IMR-90 (cell line): ENCODE measurements at regions not wholly inside any gene's neighbourhood (a gene's known extent, or its start where the extent isn't known, plus 50 kb on each side); places are given as distances from the start of the nearest gene placed in this dataset.

Experiments
- ATAC-seq: fragments of 200-7000 bp; cut with Tn5 transposase; 2 replicates; pipeline ENCODE4 v1.9.1; 2020; ENCODE audit warnings: low read depth, mild to moderate bottlenecking, moderate library complexity
- BruUV-seq: library from RNA; stranded (reverse); fragments of 400-500 nt; replicated peaks from 2 replicates; lab custom pipeline; 2021; lab: Mats Ljungman, UMichigan
- CTCF ChIA-PET: fragments of 300-600 bp; formaldehyde crosslinking; extraction: SDS; loops from one replicate; lab custom pipeline; 2021; ENCODE audit warnings: antibody characterized with exemption; lab: Yijun Ruan, JAX
- POLR2A ChIA-PET: fragments of 300-600 bp; sonication (Branson Sonifier 250); formaldehyde crosslinking; loops from one replicate; lab custom pipeline; 2022; ENCODE audit warnings: antibody characterized with exemption; ENCODE audit not compliant: unreplicated experiment; lab: Charles Lee
- DNase-seq: peaks from one replicate; pipeline ENCODE4 v3.0.0; 2013
- H2AFZ ChIP-seq: replicated peaks from 2 replicates; pipeline ENCODE3; 2013; ENCODE audit warnings: low read length, mild to moderate bottlenecking; ENCODE audit not compliant: poor library complexity
- H2AK5ac ChIP-seq: 2 replicates; pipeline ENCODE4 v1.6.1; 2013; ENCODE audit warnings: low read depth, low read length, inconsistent platforms
- H2AK9ac ChIP-seq: replicated peaks from 2 replicates; pipeline ENCODE3; 2013; ENCODE audit warnings: mild to moderate bottlenecking, low read depth, low read length, moderate library complexity; ENCODE audit not compliant: poor library complexity
- H2BK120ac ChIP-seq: 2 replicates; pipeline ENCODE4 v1.6.1; 2013; ENCODE audit warnings: low read depth, low read length, inconsistent platforms
- H2BK15ac ChIP-seq: 3 replicates; pipeline ENCODE4 v1.6.1; 2013; ENCODE audit warnings: low read depth, low read length, inconsistent platforms
- H2BK20ac ChIP-seq: 2 replicates; pipeline ENCODE4 v1.6.1; 2013; ENCODE audit warnings: low read depth, mild to moderate bottlenecking, inconsistent platforms, low read length, moderate library complexity
- H2BK5ac ChIP-seq: 2 replicates; pipeline ENCODE4 v1.6.1; 2013; ENCODE audit warnings: mild to moderate bottlenecking, low read depth, low read length, inconsistent platforms; ENCODE audit not compliant: poor library complexity, severe bottlenecking
- H3K14ac ChIP-seq: replicated peaks from 2 replicates; pipeline ENCODE4 v1.6.1; 2013; ENCODE audit warnings: low read depth, low read length, inconsistent platforms
- H3K18ac ChIP-seq: 2 replicates; pipeline ENCODE4 v1.6.1; 2013; ENCODE audit warnings: low read depth, low read length, control low read depth
- H3K23ac ChIP-seq: 2 replicates; pipeline ENCODE4 v1.6.1; 2013; ENCODE audit warnings: low read depth, low read length, inconsistent platforms
- H3K27ac ChIP-seq: 2 replicates; pipeline ENCODE4 v1.5.1; 2013; ENCODE audit warnings: mild to moderate bottlenecking, control low read depth, low read length; ENCODE audit not compliant: insufficient read depth
- H3K27me3 ChIP-seq: 2 replicates; pipeline ENCODE4 v1.6.1; 2013; ENCODE audit warnings: low read length; ENCODE audit not compliant: control insufficient read depth, insufficient read depth
- H3K36me3 ChIP-seq: 2 replicates; pipeline ENCODE4 v1.6.1; 2013; ENCODE audit warnings: low read length, mixed read lengths; ENCODE audit not compliant: control insufficient read depth, insufficient read depth
- H3K4ac ChIP-seq: 2 replicates; pipeline ENCODE4 v1.6.1; 2013; ENCODE audit warnings: low read depth, low read length, inconsistent platforms
- H3K4me1 ChIP-seq: 2 replicates; pipeline ENCODE4 v1.6.1; 2013; ENCODE audit warnings: low read length, mixed read lengths; ENCODE audit not compliant: control insufficient read depth, insufficient read depth
- H3K4me2 ChIP-seq: 2 replicates; pipeline ENCODE4 v1.6.1; 2013; ENCODE audit warnings: low read depth, mild to moderate bottlenecking, control low read depth, low read length, moderate library complexity
- H3K4me3 ChIP-seq: 2 replicates; pipeline ENCODE4 v1.5.1; 2013; ENCODE audit warnings: low read depth, mild to moderate bottlenecking, control low read depth, low read length, moderate library complexity; ENCODE audit not compliant: insufficient read depth
- H3K56ac ChIP-seq: 2 replicates; pipeline ENCODE4 v1.6.1; 2013; ENCODE audit warnings: low read length, inconsistent platforms; ENCODE audit not compliant: insufficient read depth; ENCODE audit errors: extremely low read depth
- H3K79me1 ChIP-seq, 2 experiments: 2 replicates each; pipeline ENCODE4 v1.6.1; 2013; ENCODE audit warnings: low read length in 2 of 2, inconsistent platforms in 1 of 2, low read depth in 1 of 2
- H3K9ac ChIP-seq: 2 replicates; pipeline ENCODE4 v1.6.1; 2013; ENCODE audit warnings: low read depth, low read length, control low read depth
- H3K9me1 ChIP-seq: 2 replicates; pipeline ENCODE4 v1.6.1; 2013; ENCODE audit warnings: low read length, inconsistent platforms; ENCODE audit not compliant: insufficient read depth
- H3K9me3 ChIP-seq: 2 replicates; pipeline ENCODE4 v1.6.1; 2013; ENCODE audit warnings: low read length; ENCODE audit not compliant: control insufficient read depth, insufficient read depth
- H4K20me1 ChIP-seq: 2 replicates; pipeline ENCODE4 v1.6.1; 2013; ENCODE audit warnings: low read length, inconsistent platforms; ENCODE audit not compliant: insufficient read depth
- H4K5ac ChIP-seq: 2 replicates; pipeline ENCODE4 v1.6.1; 2013; ENCODE audit warnings: mild to moderate bottlenecking, low read depth, low read length, control low read depth
- H4K8ac ChIP-seq, 2 experiments: 2 replicates each; pipeline ENCODE4 v1.6.1; 2013; ENCODE audit warnings: low read depth in 2 of 2, low read length in 2 of 2, control low read depth in 1 of 2, inconsistent platforms in 1 of 2
- H4K91ac ChIP-seq: 2 replicates; pipeline ENCODE4 v1.6.1; 2013; ENCODE audit warnings: low read depth, low read length, inconsistent platforms; ENCODE audit not compliant: insufficient read depth
- BHLHE40 ChIP-seq: fragments of 150-350 bp; IDR thresholded peaks from 2 replicates; pipeline ENCODE4 v1.6.1; 2016; ENCODE audit warnings: mild to moderate bottlenecking, low read depth, low read length
- CEBPB ChIP-seq: IDR thresholded peaks from 2 replicates; pipeline ENCODE4 v1.6.1; 2012; ENCODE audit warnings: low read depth, low read length, improper control_type of control experiment
- CHD1 ChIP-seq: IDR thresholded peaks from 2 replicates; pipeline ENCODE4 v1.6.1; 2012; ENCODE audit warnings: low read depth, low read length, improper control_type of control experiment
- FOS ChIP-seq: fragments of 150-350 bp; IDR thresholded peaks from 2 replicates; pipeline ENCODE4 v1.6.1; 2016; ENCODE audit warnings: low read depth, low read length
- MAFK ChIP-seq: IDR thresholded peaks from 2 replicates; pipeline ENCODE4 v1.6.1; 2012; ENCODE audit warnings: low read depth, low read length, improper control_type of control experiment
- MAZ ChIP-seq: IDR thresholded peaks from 2 replicates; pipeline ENCODE4 v1.6.1; 2012; ENCODE audit warnings: low read depth, mild to moderate bottlenecking, low read length, improper control_type of control experiment, moderate library complexity, borderline replicate concordance
- MXI1 ChIP-seq: IDR thresholded peaks from 2 replicates; pipeline ENCODE4 v1.6.1; 2012; ENCODE audit warnings: low read depth, mild to moderate bottlenecking, low read length, moderate library complexity, borderline replicate concordance
- NFE2L2 ChIP-seq: fragments of 150-350 bp; IDR thresholded peaks from 2 replicates; pipeline ENCODE4 v1.6.1; 2016; ENCODE audit warnings: low read depth, mild to moderate bottlenecking, low read length
- POLR2A ChIP-seq: IDR thresholded peaks from 2 replicates; pipeline ENCODE4 v1.6.1; 2012; ENCODE audit warnings: mild to moderate bottlenecking, low read depth, low read length
- RAD21 ChIP-seq: IDR thresholded peaks from 2 replicates; pipeline ENCODE4 v1.6.1; 2012; ENCODE audit warnings: low read length, improper control_type of control experiment
- RCOR1 ChIP-seq: IDR thresholded peaks from 2 replicates; pipeline ENCODE4 v1.6.1; 2012; ENCODE audit warnings: mild to moderate bottlenecking, low read length, improper control_type of control experiment; ENCODE audit not compliant: insufficient replicate concordance
- RFX5 ChIP-seq: IDR thresholded peaks from 2 replicates; pipeline ENCODE4 v1.8.0; 2012; ENCODE audit warnings: low read depth, mild to moderate bottlenecking, low read length, moderate library complexity
- SMC3 ChIP-seq: fragments of 150-350 bp; IDR thresholded peaks from 2 replicates; pipeline ENCODE4 v1.6.1; 2016; ENCODE audit warnings: low read depth, mild to moderate bottlenecking, antibody characterized with exemption, low read length, moderate library complexity
- WGBS, 2 experiments: methylation state at CpG; one replicate each; pipeline versions ENCODE4 v1.1.5 to v1.1.7; 2013; ENCODE audit warnings: missing lambda C conversion rate in 2 of 2; ENCODE audit not compliant: insufficient read length in 1 of 2; ENCODE audit errors: extremely low coverage in 2 of 2; 5-methylcytosine and 5-hydroxymethylcytosine counted together
- dilution Hi-C: fragments of 300-500 bp; cut with HindIII; formaldehyde crosslinking; loops from one replicate; pipeline ENCODE4 v1.14.3; 2018; ENCODE audit warnings: low sequenced_read_pairs; ENCODE audit not compliant: unreplicated experiment
- in situ Hi-C: fragments of 300-500 bp; cut with MboI; formaldehyde crosslinking; loops from 3 replicates; pipeline ENCODE4 v1.14.3; 2019; ENCODE audit warnings: low sequenced_read_pairs, inconsistent platforms, mixed read lengths
- intact Hi-C: fragments of 100-400 bp; cut with micrococcal nuclease; formaldehyde crosslinking; loops from 2 replicates; pipeline ENCODE4 v1.10.0; 2022
- TF ChIP-seq, protein P1 (sequence below): fragments of 150-350 bp; IDR thresholded peaks from 2 replicates; pipeline ENCODE4 v1.6.1; 2017; ENCODE audit warnings: mild to moderate bottlenecking, antibody characterized with exemption, low read length, low read depth
- TF ChIP-seq, protein P2 (sequence below): fragments of 150-350 bp; IDR thresholded peaks from 2 replicates; pipeline ENCODE4 v1.6.1; 2016; ENCODE audit warnings: low read depth, mild to moderate bottlenecking, low read length, moderate library complexity, borderline replicate concordance
- TF ChIP-seq, protein P3 (sequence below): conservative IDR thresholded peaks from 2 replicates; pipeline ENCODE4 v1.5.1; 2012; ENCODE audit warnings: mild to moderate bottlenecking, low read depth, low read length, improper control_type of control experiment

DNA sequence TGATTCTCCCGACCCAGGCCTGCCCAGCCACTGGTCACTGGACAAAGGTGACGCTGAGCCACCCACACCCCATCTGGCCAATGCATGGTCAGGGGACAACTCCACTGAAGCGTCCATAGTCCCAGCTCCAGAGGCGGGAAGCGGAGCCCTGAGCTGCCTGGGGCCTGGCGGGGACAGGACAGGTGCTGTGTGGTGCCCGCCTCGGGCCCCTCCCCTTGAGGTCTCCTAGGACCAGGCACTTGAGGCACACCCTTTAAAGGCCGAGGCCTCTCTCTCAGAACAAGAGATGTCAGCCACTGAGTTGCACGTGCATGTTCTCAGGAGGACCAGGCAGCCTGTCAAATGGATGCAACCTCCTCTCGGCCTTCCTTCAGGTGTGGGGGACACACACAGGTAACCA lies 52.5 kb upstream of the PPP2R2D start:
- no peaks in the 10 kb centered on the region for H3K36me3 ChIP-seq
- no peak overlapping the region for H3K23ac ChIP-seq
- H3K9me1 ChIP-seq, result no peaks in the 10 kb centered on the region
- TF ChIP-seq MAFK, result no peak
- TF ChIP-seq SMC3, result no peak
- no peak for TF ChIP-seq FOS
- TF ChIP-seq RCOR1, result no peak
- TF ChIP-seq CHD1, result no peak
- TF ChIP-seq RAD21, result no peak
- TF ChIP-seq NFE2L2, result no peak
- TF ChIP-seq POLR2A, result no peak
- no peak for TF ChIP-seq MXI1
- TF ChIP-seq MAZ, result no peak
- no peak for TF ChIP-seq RFX5
- TF ChIP-seq, protein P1, sequence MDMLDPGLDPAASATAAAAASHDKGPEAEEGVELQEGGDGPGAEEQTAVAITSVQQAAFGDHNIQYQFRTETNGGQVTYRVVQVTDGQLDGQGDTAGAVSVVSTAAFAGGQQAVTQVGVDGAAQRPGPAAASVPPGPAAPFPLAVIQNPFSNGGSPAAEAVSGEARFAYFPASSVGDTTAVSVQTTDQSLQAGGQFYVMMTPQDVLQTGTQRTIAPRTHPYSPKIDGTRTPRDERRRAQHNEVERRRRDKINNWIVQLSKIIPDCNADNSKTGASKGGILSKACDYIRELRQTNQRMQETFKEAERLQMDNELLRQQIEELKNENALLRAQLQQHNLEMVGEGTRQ, result no peak
- no peak for TF ChIP-seq CEBPB
- TF ChIP-seq, protein P2, sequence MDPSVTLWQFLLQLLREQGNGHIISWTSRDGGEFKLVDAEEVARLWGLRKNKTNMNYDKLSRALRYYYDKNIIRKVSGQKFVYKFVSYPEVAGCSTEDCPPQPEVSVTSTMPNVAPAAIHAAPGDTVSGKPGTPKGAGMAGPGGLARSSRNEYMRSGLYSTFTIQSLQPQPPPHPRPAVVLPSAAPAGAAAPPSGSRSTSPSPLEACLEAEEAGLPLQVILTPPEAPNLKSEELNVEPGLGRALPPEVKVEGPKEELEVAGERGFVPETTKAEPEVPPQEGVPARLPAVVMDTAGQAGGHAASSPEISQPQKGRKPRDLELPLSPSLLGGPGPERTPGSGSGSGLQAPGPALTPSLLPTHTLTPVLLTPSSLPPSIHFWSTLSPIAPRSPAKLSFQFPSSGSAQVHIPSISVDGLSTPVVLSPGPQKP, result no peak
- TF ChIP-seq, protein P3, sequence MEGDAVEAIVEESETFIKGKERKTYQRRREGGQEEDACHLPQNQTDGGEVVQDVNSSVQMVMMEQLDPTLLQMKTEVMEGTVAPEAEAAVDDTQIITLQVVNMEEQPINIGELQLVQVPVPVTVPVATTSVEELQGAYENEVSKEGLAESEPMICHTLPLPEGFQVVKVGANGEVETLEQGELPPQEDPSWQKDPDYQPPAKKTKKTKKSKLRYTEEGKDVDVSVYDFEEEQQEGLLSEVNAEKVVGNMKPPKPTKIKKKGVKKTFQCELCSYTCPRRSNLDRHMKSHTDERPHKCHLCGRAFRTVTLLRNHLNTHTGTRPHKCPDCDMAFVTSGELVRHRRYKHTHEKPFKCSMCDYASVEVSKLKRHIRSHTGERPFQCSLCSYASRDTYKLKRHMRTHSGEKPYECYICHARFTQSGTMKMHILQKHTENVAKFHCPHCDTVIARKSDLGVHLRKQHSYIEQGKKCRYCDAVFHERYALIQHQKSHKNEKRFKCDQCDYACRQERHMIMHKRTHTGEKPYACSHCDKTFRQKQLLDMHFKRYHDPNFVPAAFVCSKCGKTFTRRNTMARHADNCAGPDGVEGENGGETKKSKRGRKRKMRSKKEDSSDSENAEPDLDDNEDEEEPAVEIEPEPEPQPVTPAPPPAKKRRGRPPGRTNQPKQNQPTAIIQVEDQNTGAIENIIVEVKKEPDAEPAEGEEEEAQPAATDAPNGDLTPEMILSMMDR, result no peak
- no peak for TF ChIP-seq BHLHE40
- H2AK9ac ChIP-seq, result no peak overlapping the region
- no peak overlapping the region for H3K4me2 ChIP-seq
- in situ Hi-C loops, result no loop called here
- no peak for ATAC-seq
- no peak overlapping the region for H2BK20ac ChIP-seq
- POLR2A ChIA-PET, result no interaction called here
- no TSS peak for BruUV-seq
- no peak overlapping the region for H2BK120ac ChIP-seq
- CTCF ChIA-PET, result no interaction called here
- no peak overlapping the region for H3K4me3 ChIP-seq
- no peak overlapping the region for H3K18ac ChIP-seq
- no peak overlapping the region for H3K9ac ChIP-seq
- H2BK15ac ChIP-seq, result no peak overlapping the region
- H4K91ac ChIP-seq, result no peak overlapping the region
- H4K5ac ChIP-seq, result no peak overlapping the region
- DNase-seq, result no peak
- no peak overlapping the region for H3K27ac ChIP-seq
- no peaks in the 10 kb centered on the region for H3K27me3 ChIP-seq
- WGBS, 2 experiments, result 70% methylated on average over 2 of the region's 11 CpGs; no CpG with 5 or more reads in 1 of the 2 experiments
- no peak overlapping the region for H3K4ac ChIP-seq
- intact Hi-C loops, result no loop called here
- H3K14ac ChIP-seq, result no peak overlapping the region
- H2AFZ ChIP-seq, result no peak overlapping the region
- dilution Hi-C loops, result no loop called here
- no peaks in the 10 kb centered on the region for H3K79me1 ChIP-seq
- no peak overlapping the region for H2BK5ac ChIP-seq
- peaks cover 45% of the 10 kb centered on the region for H3K9me3 ChIP-seq
- H4K8ac ChIP-seq, result no peak overlapping the region
- no peak overlapping the region for H2AK5ac ChIP-seq
- no peaks in the 10 kb centered on the region for H3K4me1 ChIP-seq
- no peaks in the 10 kb centered on the region for H4K20me1 ChIP-seq
- no peak overlapping the region for H3K56ac ChIP-seq
